ENCODE measurements at regions not wholly inside any gene's neighbourhood (a gene's known extent, or its start where the extent isn't known, plus 50 kb on each side); places are given as distances from the start of the nearest gene placed in this dataset.

GRCh38 chr2:16181062-16181740, 240.9 kb downstream of the MYCN start:
- no peak for TF ChIP-seq EZH2phosphoT487 (conservative IDR thresholded peaks at IDR 0.05; ENCODE audit: low read length)
- TF ChIP-seq CTCF (IDR thresholded peaks at IDR 0.05; ENCODE audit: insufficient read depth, low read length, poor library complexity, severe bottlenecking): no peak
- no peak overlapping the region for H3K4me3 ChIP-seq (ENCODE audit: insufficient read depth, low read length, poor library complexity, severe bottlenecking)
- H2AFZ ChIP-seq (ENCODE audit: low read depth, low read length, severe bottlenecking): no peak overlapping the region

GRCh38 chr2:16180631-16181030, 240.3 kb downstream of the MYCN start:
- no peak for TF ChIP-seq CTCF (IDR thresholded peaks at IDR 0.05; ENCODE audit: insufficient read depth, low read length, poor library complexity, severe bottlenecking)
- TF ChIP-seq EZH2phosphoT487 (conservative IDR thresholded peaks at IDR 0.05; ENCODE audit: low read length): no peak

More at GRCh38 chr2:16181062-16181740, 240.9 kb downstream of the MYCN start:
- no peak overlapping the region for H3K9ac ChIP-seq (ENCODE audit: low read length)
- H3K9me3 ChIP-seq (ENCODE audit: insufficient read depth, low read length): no peaks in the 10 kb centered on the region
- H3F3A ChIP-seq (ENCODE audit: insufficient read depth): no peaks in the 10 kb centered on the region
- H3K79me2 ChIP-seq (ENCODE audit: insufficient read depth, low read length): no peaks in the 10 kb centered on the region
- H3K36me3 ChIP-seq (ENCODE audit: low read length): no peaks in the 10 kb centered on the region
- H3K27me3 ChIP-seq (ENCODE audit: low read length): no peaks in the 10 kb centered on the region
- H3K9me2 ChIP-seq (replicated peaks; ENCODE audit: insufficient read depth, low read length): no peaks in the 10 kb centered on the region
- H3K4me2 ChIP-seq (ENCODE audit: low read depth, low read length, poor library complexity, severe bottlenecking): no peak overlapping the region
- no peak overlapping the region for H3K27ac ChIP-seq (ENCODE audit: low read depth, low read length)
- H4K20me1 ChIP-seq (ENCODE audit: low read depth, low read length): no peaks in the 10 kb centered on the region

GRCh38 chr2:16179701-16180416, 239.5 kb downstream of the MYCN start:
- no peak for TF ChIP-seq CTCF (IDR thresholded peaks at IDR 0.05; ENCODE audit: insufficient read depth, low read length, poor library complexity, severe bottlenecking)
- no peak for TF ChIP-seq EZH2phosphoT487 (conservative IDR thresholded peaks at IDR 0.05; ENCODE audit: low read length)
- no peaks in the 10 kb centered on the region for H3K9me3 ChIP-seq (ENCODE audit: insufficient read depth, low read length)
- H2AFZ ChIP-seq (ENCODE audit: low read depth, low read length, severe bottlenecking): no peak overlapping the region
- H3K9me2 ChIP-seq (replicated peaks; ENCODE audit: insufficient read depth, low read length): no peaks in the 10 kb centered on the region
- H3F3A ChIP-seq (ENCODE audit: insufficient read depth): no peaks in the 10 kb centered on the region
- no peaks in the 10 kb centered on the region for H4K20me1 ChIP-seq (ENCODE audit: low read depth, low read length)
- no peak overlapping the region for H3K9ac ChIP-seq (ENCODE audit: low read length)
- H3K4me3 ChIP-seq (ENCODE audit: insufficient read depth, low read length, poor library complexity, severe bottlenecking): no peak overlapping the region
- no peak overlapping the region for H3K4me2 ChIP-seq (ENCODE audit: low read depth, low read length, poor library complexity, severe bottlenecking)
- no peaks in the 10 kb centered on the region for H3K27me3 ChIP-seq (ENCODE audit: low read length)
- no peak overlapping the region for H3K27ac ChIP-seq (ENCODE audit: low read depth, low read length)
- H3K36me3 ChIP-seq (ENCODE audit: low read length): no peaks in the 10 kb centered on the region
- H3K79me2 ChIP-seq (ENCODE audit: insufficient read depth, low read length): no peaks in the 10 kb centered on the region

More at GRCh38 chr2:16180631-16181030, 240.3 kb downstream of the MYCN start:
- Histone ChIP-seq H3F3A (ENCODE audit: insufficient read depth) (no peaks in the 10 kb centered on the region), H3K9ac (ENCODE audit: low read length) (no peak overlapping the region), H3K9me2 (replicated peaks; ENCODE audit: insufficient read depth, low read length) (no peaks in the 10 kb centered on the region), H3K36me3 (ENCODE audit: low read length) (no peaks in the 10 kb centered on the region), H3K4me2 (ENCODE audit: low read depth, low read length, poor library complexity, severe bottlenecking) (no peak overlapping the region), H3K27ac (ENCODE audit: low read depth, low read length) (no peak overlapping the region), H3K9me3 (ENCODE audit: insufficient read depth, low read length) (no peaks in the 10 kb centered on the region), H2AFZ (ENCODE audit: low read depth, low read length, severe bottlenecking) (no peak overlapping the region), H3K79me2 (ENCODE audit: insufficient read depth, low read length) (no peaks in the 10 kb centered on the region), H4K20me1 (ENCODE audit: low read depth, low read length) (no peaks in the 10 kb centered on the region), H3K4me3 (ENCODE audit: insufficient read depth, low read length, poor library complexity, severe bottlenecking) (no peak overlapping the region), H3K27me3 (ENCODE audit: low read length) (no peaks in the 10 kb centered on the region)
